Body of pancreas (tissue), 4 donors: ENCODE measurements at regions not wholly inside any gene's neighbourhood (a gene's known extent, or its start where the extent isn't known, plus 50 kb on each side); places are given as distances from the start of the nearest gene placed in this dataset.

ENCODE experiments used
- POLR2A ChIP-seq, 3 donors: fragments of 450-650 bp; IDR thresholded peaks; one replicate each; pipeline ENCODE4 v1.6.1; 2016; ENCODE audit warnings: antibody characterized with exemption in 3 of 3, mild to moderate bottlenecking in 2 of 3
- TF ChIP-seq, protein P1 (sequence below), 7 experiments: fragments of 450-650 bp in 4 of 7; fragments of 200-600 bp in 3 of 7; sonication (generic) in 3 of 7; IDR thresholded peaks; one replicate each; pipeline ENCODE4 v1.5.1; 2016 to 2019; ENCODE audit warnings: antibody characterized with exemption in 7 of 7

DNA sequence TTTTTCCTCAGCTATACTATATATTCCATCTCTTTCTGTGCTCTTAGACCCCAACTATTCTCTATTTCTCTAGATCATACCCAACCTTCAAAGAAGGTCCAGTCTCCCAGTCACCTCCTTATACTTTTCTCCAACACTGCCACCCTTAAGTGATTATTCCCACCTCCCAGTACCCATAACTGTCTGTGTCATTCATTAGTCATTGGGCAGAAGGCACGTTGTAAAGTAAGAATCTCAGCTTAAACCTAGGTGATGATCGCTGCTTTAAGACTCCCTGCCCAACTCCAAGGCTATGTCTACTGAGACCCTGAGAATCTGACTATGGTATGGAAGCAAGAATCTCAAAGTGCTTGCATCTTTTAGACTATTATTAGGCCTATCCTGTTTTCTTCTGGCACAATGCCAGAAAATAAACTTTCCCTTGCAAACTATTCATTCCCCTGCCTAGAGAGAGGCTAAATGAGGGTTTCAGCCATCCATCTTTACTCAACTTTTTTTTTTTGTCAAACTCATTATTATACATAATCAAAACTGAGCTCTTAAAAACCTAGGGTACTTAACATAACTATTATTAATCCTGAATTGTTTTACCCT lies 174.3 kb upstream of the DPT start:
- TF ChIP-seq, protein P1, sequence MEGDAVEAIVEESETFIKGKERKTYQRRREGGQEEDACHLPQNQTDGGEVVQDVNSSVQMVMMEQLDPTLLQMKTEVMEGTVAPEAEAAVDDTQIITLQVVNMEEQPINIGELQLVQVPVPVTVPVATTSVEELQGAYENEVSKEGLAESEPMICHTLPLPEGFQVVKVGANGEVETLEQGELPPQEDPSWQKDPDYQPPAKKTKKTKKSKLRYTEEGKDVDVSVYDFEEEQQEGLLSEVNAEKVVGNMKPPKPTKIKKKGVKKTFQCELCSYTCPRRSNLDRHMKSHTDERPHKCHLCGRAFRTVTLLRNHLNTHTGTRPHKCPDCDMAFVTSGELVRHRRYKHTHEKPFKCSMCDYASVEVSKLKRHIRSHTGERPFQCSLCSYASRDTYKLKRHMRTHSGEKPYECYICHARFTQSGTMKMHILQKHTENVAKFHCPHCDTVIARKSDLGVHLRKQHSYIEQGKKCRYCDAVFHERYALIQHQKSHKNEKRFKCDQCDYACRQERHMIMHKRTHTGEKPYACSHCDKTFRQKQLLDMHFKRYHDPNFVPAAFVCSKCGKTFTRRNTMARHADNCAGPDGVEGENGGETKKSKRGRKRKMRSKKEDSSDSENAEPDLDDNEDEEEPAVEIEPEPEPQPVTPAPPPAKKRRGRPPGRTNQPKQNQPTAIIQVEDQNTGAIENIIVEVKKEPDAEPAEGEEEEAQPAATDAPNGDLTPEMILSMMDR (IDR thresholded peaks at IDR 0.05), result no peak
- no peak for TF ChIP-seq POLR2A (IDR thresholded peaks at IDR 0.05)
